A673 (cell line): ENCODE measurements at regions not wholly inside any gene's neighbourhood (a gene's known extent, or its start where the extent isn't known, plus 50 kb on each side); places are given as distances from the start of the nearest gene placed in this dataset.

Experiments used
- EZH2 ChIP-seq: fragments of 200-600 bp; sonication (generic); IDR thresholded peaks from 2 replicates; pipeline ENCODE4 v1.6.1; 2017; ENCODE audit warnings: borderline replicate concordance, low read depth, mild to moderate bottlenecking, mixed read lengths, antibody characterized with exemption, low read length; ENCODE audit not compliant: poor library complexity, severe bottlenecking
- TF ChIP-seq, protein P1 (sequence below): fragments of 300-800, 200-600 bp; sonication (generic); conservative IDR thresholded peaks from 2 replicates; pipeline ENCODE4 v1.5.1; 2017; ENCODE audit warnings: low read depth, mild to moderate bottlenecking, antibody characterized with exemption, low read length, moderate library complexity, mixed read lengths

DNA sequence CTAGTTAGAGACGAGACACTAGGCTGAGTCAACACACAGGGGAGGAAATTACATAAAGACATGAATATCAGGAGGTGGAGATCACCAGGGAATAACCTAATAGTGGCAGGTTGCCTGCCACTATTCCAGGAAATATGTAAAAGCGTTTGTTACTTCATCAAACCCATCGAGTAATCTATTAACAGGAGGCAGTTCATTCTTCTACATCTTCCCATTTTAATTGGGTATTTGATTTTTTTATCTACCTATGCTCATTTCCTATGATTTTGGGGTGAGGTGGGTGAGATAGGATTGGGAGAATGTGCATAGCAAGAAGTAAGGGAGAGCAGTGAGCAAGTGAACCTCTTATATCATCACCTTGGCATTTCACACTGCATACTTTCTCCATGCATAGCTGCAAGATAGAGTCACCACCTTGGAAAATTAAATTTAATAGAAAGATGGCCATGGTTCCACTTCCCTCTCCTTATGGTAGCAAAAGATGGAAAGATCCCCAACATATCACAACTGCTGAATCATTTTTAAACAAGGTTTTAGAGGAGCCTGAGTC, 312.2 kb downstream of the TMEM114 start:
- TF ChIP-seq, protein P1, sequence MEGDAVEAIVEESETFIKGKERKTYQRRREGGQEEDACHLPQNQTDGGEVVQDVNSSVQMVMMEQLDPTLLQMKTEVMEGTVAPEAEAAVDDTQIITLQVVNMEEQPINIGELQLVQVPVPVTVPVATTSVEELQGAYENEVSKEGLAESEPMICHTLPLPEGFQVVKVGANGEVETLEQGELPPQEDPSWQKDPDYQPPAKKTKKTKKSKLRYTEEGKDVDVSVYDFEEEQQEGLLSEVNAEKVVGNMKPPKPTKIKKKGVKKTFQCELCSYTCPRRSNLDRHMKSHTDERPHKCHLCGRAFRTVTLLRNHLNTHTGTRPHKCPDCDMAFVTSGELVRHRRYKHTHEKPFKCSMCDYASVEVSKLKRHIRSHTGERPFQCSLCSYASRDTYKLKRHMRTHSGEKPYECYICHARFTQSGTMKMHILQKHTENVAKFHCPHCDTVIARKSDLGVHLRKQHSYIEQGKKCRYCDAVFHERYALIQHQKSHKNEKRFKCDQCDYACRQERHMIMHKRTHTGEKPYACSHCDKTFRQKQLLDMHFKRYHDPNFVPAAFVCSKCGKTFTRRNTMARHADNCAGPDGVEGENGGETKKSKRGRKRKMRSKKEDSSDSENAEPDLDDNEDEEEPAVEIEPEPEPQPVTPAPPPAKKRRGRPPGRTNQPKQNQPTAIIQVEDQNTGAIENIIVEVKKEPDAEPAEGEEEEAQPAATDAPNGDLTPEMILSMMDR, result no peak
- TF ChIP-seq EZH2, result no peak
